ENCODE measurements at regions not wholly inside any gene's neighbourhood (a gene's known extent, or its start where the extent isn't known, plus 50 kb on each side); places are given as distances from the start of the nearest gene placed in this dataset.
"Not testable (repeated sequence)": the region's sequence is repeated elsewhere in the genome, so short reads cannot be mapped to it uniquely, and the experiment has no call there.

DNA sequence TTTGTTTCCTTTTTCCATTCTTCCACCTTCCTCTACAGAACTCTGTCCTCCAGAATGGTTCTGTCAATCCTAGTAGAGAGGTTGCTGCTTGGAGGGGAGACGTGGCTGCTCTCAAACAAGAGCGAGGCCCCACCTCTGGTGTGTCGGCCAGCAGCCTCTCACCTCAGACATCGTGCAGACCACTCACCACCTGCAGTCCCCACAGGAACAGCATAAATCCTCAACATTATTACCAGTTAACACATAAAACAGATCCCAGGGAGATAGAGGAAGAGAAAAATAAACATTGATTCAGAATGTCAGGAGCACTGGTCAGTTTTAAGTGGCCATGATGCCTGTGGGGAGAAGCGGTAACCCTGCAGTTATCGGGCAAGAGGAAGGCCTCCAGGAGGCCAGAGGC lies 485.9 kb upstream of the DPP6 start:
- ChIA-PET CTCF (no interaction called here), POLR2A (no interaction called here)
- TF ChIP-seq, protein P1, sequence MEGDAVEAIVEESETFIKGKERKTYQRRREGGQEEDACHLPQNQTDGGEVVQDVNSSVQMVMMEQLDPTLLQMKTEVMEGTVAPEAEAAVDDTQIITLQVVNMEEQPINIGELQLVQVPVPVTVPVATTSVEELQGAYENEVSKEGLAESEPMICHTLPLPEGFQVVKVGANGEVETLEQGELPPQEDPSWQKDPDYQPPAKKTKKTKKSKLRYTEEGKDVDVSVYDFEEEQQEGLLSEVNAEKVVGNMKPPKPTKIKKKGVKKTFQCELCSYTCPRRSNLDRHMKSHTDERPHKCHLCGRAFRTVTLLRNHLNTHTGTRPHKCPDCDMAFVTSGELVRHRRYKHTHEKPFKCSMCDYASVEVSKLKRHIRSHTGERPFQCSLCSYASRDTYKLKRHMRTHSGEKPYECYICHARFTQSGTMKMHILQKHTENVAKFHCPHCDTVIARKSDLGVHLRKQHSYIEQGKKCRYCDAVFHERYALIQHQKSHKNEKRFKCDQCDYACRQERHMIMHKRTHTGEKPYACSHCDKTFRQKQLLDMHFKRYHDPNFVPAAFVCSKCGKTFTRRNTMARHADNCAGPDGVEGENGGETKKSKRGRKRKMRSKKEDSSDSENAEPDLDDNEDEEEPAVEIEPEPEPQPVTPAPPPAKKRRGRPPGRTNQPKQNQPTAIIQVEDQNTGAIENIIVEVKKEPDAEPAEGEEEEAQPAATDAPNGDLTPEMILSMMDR (IDR thresholded peaks at IDR 0.05; ENCODE audit: insufficient read depth, low read depth, low read length): no peak
- Histone ChIP-seq H3K4me3 (ENCODE audit: low read depth, low read length) (no peak overlapping the region), H3K36me3 (ENCODE audit: control insufficient read depth, insufficient read depth, low read length) (no peaks in the 10 kb centered on the region), H3K27me3 (ENCODE audit: control insufficient read depth, insufficient read depth, low read length) (no peaks in the 10 kb centered on the region)
- DNase-seq (ENCODE audit: low read depth): no peak

DNA sequence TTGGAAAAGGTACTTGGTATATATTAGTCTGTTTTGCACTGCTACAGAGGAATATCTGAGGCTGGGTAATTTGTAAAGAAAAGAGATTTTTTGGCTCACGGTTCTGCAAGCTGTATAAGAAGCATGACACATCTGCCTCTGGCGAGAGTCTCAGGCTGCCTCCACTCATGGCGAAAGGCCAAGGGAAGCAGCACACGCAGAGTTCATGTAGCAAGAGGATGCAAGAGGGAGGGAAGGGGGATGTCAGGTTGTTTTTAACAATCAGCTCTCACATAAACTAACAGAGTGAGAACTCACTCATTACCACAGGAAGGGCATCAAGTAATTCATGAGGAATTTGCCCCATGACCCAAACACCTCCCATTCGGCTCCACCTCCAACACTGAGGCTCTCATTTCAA lies 484.8 kb upstream of the DPP6 start:
- no peaks in the 10 kb centered on the region for H3K27me3 ChIP-seq (ENCODE audit: control insufficient read depth, insufficient read depth, low read length)
- no peaks in the 10 kb centered on the region for H3K36me3 ChIP-seq (ENCODE audit: control insufficient read depth, insufficient read depth, low read length)
- H3K4me3 ChIP-seq (ENCODE audit: low read depth, low read length): no peak overlapping the region
- ChIA-PET CTCF (no interaction called here), POLR2A (no interaction called here)
- no peak for DNase-seq (ENCODE audit: low read depth)
- TF ChIP-seq, protein P1 (IDR thresholded peaks at IDR 0.05; ENCODE audit: insufficient read depth, low read depth, low read length): no peak

DNA sequence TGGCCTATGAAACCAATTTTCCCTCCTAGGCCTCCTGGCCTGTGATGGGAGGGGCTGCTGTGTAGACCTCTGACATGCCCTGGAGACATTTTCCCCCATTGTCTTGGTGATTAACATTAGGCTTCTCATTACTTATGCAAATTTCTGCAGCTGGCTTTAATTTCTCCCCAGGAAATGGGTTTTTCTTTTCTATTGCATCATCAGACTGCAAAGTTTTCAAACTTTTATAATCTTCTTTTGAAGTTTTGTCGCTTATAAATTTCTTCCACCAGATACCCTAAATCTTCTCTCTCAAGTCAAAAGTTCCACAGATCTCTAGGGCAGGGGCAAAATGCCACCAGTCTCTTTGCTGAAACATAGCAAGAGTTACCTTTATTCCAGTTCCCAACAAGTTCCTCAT lies 482.7 kb upstream of the DPP6 start:
- POLR2A ChIA-PET; H3K36me3 ChIP-seq (ENCODE audit: control insufficient read depth, insufficient read depth, low read length); H3K4me3 ChIP-seq (ENCODE audit: low read depth, low read length); CTCF ChIA-PET; H3K27me3 ChIP-seq (ENCODE audit: control insufficient read depth, insufficient read depth, low read length); DNase-seq (ENCODE audit: low read depth): not testable (repeated sequence)

DNA sequence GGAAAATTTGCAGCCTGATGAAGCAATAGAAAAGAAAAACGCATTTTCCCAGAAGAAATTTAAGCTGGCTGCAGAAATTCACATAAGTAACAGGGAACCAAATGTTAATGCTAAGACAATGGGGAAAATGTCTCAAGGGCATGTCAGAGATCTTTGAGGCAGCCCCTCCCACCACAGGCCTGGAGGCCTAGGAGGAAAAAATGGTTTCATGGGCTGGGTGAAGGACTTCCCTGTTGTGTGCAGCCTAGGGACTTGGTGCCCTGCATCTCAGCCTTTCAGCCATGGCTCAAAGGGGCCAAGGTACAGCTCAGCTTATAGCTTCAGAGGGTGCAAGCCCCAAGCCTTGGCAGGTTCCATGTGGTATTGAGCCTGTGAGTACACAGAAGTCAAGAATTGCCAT lies 476.1 kb upstream of the DPP6 start:
- Histone ChIP-seq H3K27me3 (ENCODE audit: control insufficient read depth, insufficient read depth, low read length) (no peaks in the 10 kb centered on the region), H3K36me3 (ENCODE audit: control insufficient read depth, insufficient read depth, low read length) (no peaks in the 10 kb centered on the region), H3K4me3 (ENCODE audit: low read depth, low read length) (no peak overlapping the region)
- CTCF ChIA-PET: no interaction called here
- DNase-seq (ENCODE audit: low read depth): no peak
- POLR2A ChIA-PET: interaction anchor here (0.6 kb wide), 1 partner anchor 120 kb away, joined by 7 read pairs; no protein-coding TSS in a partner anchor
- TF ChIP-seq, protein P1 (IDR thresholded peaks at IDR 0.05; ENCODE audit: insufficient read depth, low read depth, low read length): no peak

DNA sequence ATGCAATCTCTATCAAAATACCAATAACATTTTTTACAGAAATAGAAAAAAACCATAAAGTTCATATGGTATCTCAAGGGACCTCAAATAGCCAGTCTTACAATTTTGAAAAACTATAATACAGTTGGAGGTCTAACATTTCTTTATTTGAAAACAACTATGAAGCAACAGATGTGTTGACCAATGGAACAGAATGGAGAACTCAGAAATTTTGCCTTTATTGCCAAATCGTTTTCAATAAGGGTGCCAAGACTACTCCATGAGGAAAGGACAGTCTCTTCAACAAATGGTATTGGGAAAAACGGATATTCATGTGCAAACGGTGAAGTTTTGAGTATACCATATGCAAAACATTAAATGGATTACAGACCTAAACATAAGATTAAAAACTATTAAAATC lies 470.8 kb upstream of the DPP6 start:
- TF ChIP-seq, protein P1 (IDR thresholded peaks at IDR 0.05; ENCODE audit: insufficient read depth, low read depth, low read length): no peak
- POLR2A ChIA-PET: no interaction called here

DNA sequence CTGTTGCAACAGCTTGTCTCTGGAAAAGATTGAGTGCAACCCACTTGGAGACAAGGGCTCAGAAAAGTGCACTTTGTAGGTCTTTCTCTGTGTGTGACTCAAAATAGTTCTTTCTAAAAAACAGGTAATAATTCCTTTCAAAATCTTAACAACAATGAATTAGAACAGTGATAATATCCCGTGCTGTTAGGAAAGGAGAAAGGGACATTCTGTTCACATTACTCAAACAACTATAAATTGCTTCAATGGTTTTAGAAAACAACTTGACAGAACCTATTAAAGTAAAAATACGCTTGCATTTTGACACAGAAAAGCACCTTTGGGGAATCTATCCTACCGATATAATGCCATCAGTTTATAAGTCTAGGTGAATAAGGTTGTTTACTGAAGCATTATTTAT lies 468.1 kb upstream of the DPP6 start:
- CTCF ChIA-PET: no interaction called here
- Histone ChIP-seq H3K36me3 (ENCODE audit: control insufficient read depth, insufficient read depth, low read length) (no peaks in the 10 kb centered on the region), H3K4me3 (ENCODE audit: low read depth, low read length) (no peak overlapping the region), H3K27me3 (ENCODE audit: control insufficient read depth, insufficient read depth, low read length) (no peaks in the 10 kb centered on the region)
- TF ChIP-seq, protein P1 (IDR thresholded peaks at IDR 0.05; ENCODE audit: insufficient read depth, low read depth, low read length): no peak
- no peak for DNase-seq (ENCODE audit: low read depth)
- POLR2A ChIA-PET: no interaction called here

More for the DNA sequence above, 470.8 kb upstream of the DPP6 start:
- H3K36me3 ChIP-seq (ENCODE audit: control insufficient read depth, insufficient read depth, low read length): no peaks in the 10 kb centered on the region
- H3K27me3 ChIP-seq (ENCODE audit: control insufficient read depth, insufficient read depth, low read length): no peaks in the 10 kb centered on the region
- H3K4me3 ChIP-seq (ENCODE audit: low read depth, low read length): no peak overlapping the region
- no peak for DNase-seq (ENCODE audit: low read depth)
- CTCF ChIA-PET: no interaction called here

Data from BJ (cell line).